B cell (primary cell): ENCODE measurements at regions not wholly inside any gene's neighbourhood (a gene's known extent, or its start where the extent isn't known, plus 50 kb on each side); places are given as distances from the start of the nearest gene placed in this dataset.

ENCODE experiments used
- ATAC-seq: fragments of 200-7000 bp; cut with Tn5 transposase; one replicate; pipeline ENCODE4 v1.10.0; 2021; ENCODE audit warnings: low read depth, mild to moderate bottlenecking, moderate number of reproducible peaks, moderate library complexity
- CTCF ChIA-PET: fragments of 350-600 bp; sonication (Branson Sonifier 250); formaldehyde crosslinking; loops from one replicate; lab custom pipeline; 2021; ENCODE audit warnings: antibody characterized with exemption, inconsistent platforms; lab: Charles Lee
- POLR2A ChIA-PET: fragments of 350-600 bp; sonication (Branson Sonifier 250); formaldehyde crosslinking; loops from one replicate; lab custom pipeline; 2021; ENCODE audit warnings: antibody characterized with exemption; lab: Charles Lee
- DNase-seq: peaks from one replicate; pipeline ENCODE4 v3.0.0; 2013
- H2AFZ ChIP-seq: 2 replicates; pipeline ENCODE4 v1.6.1; 2012; ENCODE audit warnings: mild to moderate bottlenecking, low read depth, low read length; ENCODE audit not compliant: insufficient read depth, poor library complexity, severe bottlenecking
- H3K27ac ChIP-seq, 2 donors: 1 replicate in 1 of 2; 2 replicates in 1 of 2; pipeline ENCODE4 v1.5.1; 2012 to 2013; ENCODE audit warnings: low read length in 2 of 2, mild to moderate bottlenecking in 2 of 2, moderate library complexity in 1 of 2
- H3K27me3 ChIP-seq, 4 experiments: fragments of 200-600 bp in 1 of 4; sonication (generic) in 1 of 4; replicated peaks in 1 of 4; 1 replicate in 2 of 4; 2 replicates in 2 of 4; pipeline versions ENCODE4 v1.6.1 to v1.7.0; 2013 to 2016; ENCODE audit warnings: low read length in 3 of 4, mild to moderate bottlenecking in 2 of 4, mixed read lengths in 1 of 4, moderate library complexity in 1 of 4; ENCODE audit not compliant: insufficient read depth in 4 of 4, control insufficient read depth in 3 of 4; ENCODE audit errors: control extremely low read depth in 1 of 4
- H3K36me3 ChIP-seq, 2 experiments: replicated peaks in 1 of 2; 1 replicate in 1 of 2; 2 replicates in 1 of 2; pipeline versions ENCODE4 v1.6.1 to v1.7.1; 2013; ENCODE audit warnings: low read length in 1 of 2; ENCODE audit not compliant: insufficient read depth in 2 of 2, control insufficient read depth in 1 of 2; ENCODE audit errors: control extremely low read depth in 1 of 2, extremely low read depth in 1 of 2
- H3K4me1 ChIP-seq, 2 donors: fragments of 200-600 bp in 1 of 2; sonication (generic) in 1 of 2; 1 replicate in 1 of 2; 2 replicates in 1 of 2; pipeline versions ENCODE4 v1.5.1 to v1.6.1; 2013 to 2017; ENCODE audit warnings: low read length in 2 of 2; ENCODE audit not compliant: control insufficient read depth in 2 of 2, insufficient read depth in 2 of 2
- H3K4me2 ChIP-seq: replicated peaks from 2 replicates; pipeline ENCODE3; 2012; ENCODE audit warnings: mild to moderate bottlenecking, low read depth, low read length; ENCODE audit not compliant: poor library complexity, severe bottlenecking
- H3K4me3 ChIP-seq, 5 experiments: fragments of 200-600 bp in 1 of 5; sonication (generic) in 1 of 5; 1 replicate in 3 of 5; 2 replicates in 2 of 5; pipeline versions ENCODE4 v1.5.1 to v1.7.0; 2011 to 2016; ENCODE audit warnings: low read length in 4 of 5, mild to moderate bottlenecking in 4 of 5, low read depth in 2 of 5, control low read depth in 1 of 5, moderate library complexity in 1 of 5; ENCODE audit not compliant: insufficient read depth in 1 of 5; ENCODE audit errors: control extremely low read depth in 1 of 5, extremely low read depth in 1 of 5
- H3K79me2 ChIP-seq: fragments of 200-600 bp; sonication (generic); one replicate; pipeline ENCODE4 v1.6.0; 2016; ENCODE audit warnings: low read length; ENCODE audit not compliant: control insufficient read depth, insufficient read depth
- H3K9ac ChIP-seq: fragments of 200-600 bp; sonication (generic); 2 replicates; pipeline ENCODE4 v1.6.1; 2017; ENCODE audit warnings: mild to moderate bottlenecking, low read length, moderate library complexity
- H3K9me3 ChIP-seq, 3 donors: one replicate each; pipeline versions ENCODE4 v1.6.1 to v1.7.1; 2013; ENCODE audit warnings: low read length in 2 of 3; ENCODE audit not compliant: control insufficient read depth in 2 of 3, insufficient read depth in 1 of 3; ENCODE audit errors: control extremely low read depth in 1 of 3
- H4K20me1 ChIP-seq: 2 replicates; pipeline ENCODE4 v1.6.0; 2012; ENCODE audit warnings: mild to moderate bottlenecking, low read length; ENCODE audit not compliant: insufficient read depth, control insufficient read depth, poor library complexity, severe bottlenecking
- H3K27ac Mint-ChIP-seq: one replicate; pipeline ENCODE4 v1.8.0; 2021; ENCODE audit warnings: mixed read lengths
- H3K27me3 Mint-ChIP-seq: one replicate; pipeline ENCODE4 v1.8.0; 2021; ENCODE audit warnings: mixed read lengths
- H3K4me1 Mint-ChIP-seq: one replicate; pipeline ENCODE4 v1.8.0; 2021; ENCODE audit warnings: mixed read lengths
- H3K4me3 Mint-ChIP-seq: one replicate; pipeline ENCODE4 v1.8.0; 2021; ENCODE audit warnings: mixed read lengths
- H3K9me3 Mint-ChIP-seq: one replicate; pipeline ENCODE4 v1.8.0; 2022; ENCODE audit warnings: mixed read lengths; ENCODE audit not compliant: insufficient read depth
- EZH2 ChIP-seq: IDR thresholded peaks from 2 replicates; pipeline ENCODE4 v1.6.1; 2012; ENCODE audit warnings: borderline replicate concordance, low read depth, mild to moderate bottlenecking, moderate library complexity, low read length; ENCODE audit not compliant: insufficient read depth, poor library complexity, severe bottlenecking
- WGBS: methylation state at CpG from one replicate; pipeline ENCODE4 v1.1.5; 2013; ENCODE audit warnings: missing lambda C conversion rate; ENCODE audit not compliant: insufficient coverage; 5-methylcytosine and 5-hydroxymethylcytosine counted together
- intact Hi-C: fragments of 100-400 bp; cut with micrococcal nuclease; formaldehyde crosslinking; loops from one replicate; pipeline ENCODE4 v1.10.0; 2022
- TF ChIP-seq, protein P1 (sequence below): fragments of 200-600 bp; IDR thresholded peaks from one replicate; pipeline ENCODE4 v1.8.0; 2022; ENCODE audit warnings: antibody characterized with exemption, mild to moderate bottlenecking

DNA sequence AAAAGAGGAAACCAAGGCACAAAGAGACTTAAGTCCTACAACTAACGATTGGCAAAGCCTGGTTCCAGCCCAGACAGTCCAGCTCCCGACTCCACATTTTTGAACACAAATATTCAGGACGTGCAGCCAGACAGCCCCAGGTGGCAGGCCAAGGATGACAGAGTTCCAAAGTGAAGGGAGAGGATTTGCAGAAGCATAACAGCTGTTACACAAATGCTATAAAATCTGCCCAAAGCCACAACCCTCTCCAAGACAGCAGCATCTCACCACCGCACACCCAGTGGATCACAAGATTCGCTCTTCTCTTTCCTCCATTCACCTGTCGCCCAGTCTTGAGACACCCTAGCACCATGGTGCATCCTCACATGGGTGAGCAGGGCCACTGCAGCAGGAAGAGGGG, 227.1 kb upstream of the ID2 start:
- Histone ChIP-seq H3K4me2 (no peak overlapping the region), H3K9ac (no peak overlapping the region), H3K4me3 (no peak overlapping the region), H3K27ac (no peak overlapping the region), H3K27me3 (peaks cover 0 to 80% (median 50%) of the 10 kb centered on the region in 4 experiments), H3K36me3 (no peaks in the 10 kb centered on the region), H3K9me3 (peaks cover 0 to 11% (median 0%) of the 10 kb centered on the region in 3 donors), H4K20me1 (no peaks in the 10 kb centered on the region), H2AFZ (no peak overlapping the region), H3K4me1 (peaks cover 14 to 19% of the 10 kb centered on the region in 2 donors), H3K79me2 (no peaks in the 10 kb centered on the region)
- CTCF ChIA-PET = interaction anchor here (1.1 kb wide), 1 partner anchor 14 kb away, joined by 3 read pairs; no protein-coding TSS in a partner anchor
- intact Hi-C loops = no loop called here
- DNase-seq (no peak), ATAC-seq (no peak)
- TF ChIP-seq, protein P1, sequence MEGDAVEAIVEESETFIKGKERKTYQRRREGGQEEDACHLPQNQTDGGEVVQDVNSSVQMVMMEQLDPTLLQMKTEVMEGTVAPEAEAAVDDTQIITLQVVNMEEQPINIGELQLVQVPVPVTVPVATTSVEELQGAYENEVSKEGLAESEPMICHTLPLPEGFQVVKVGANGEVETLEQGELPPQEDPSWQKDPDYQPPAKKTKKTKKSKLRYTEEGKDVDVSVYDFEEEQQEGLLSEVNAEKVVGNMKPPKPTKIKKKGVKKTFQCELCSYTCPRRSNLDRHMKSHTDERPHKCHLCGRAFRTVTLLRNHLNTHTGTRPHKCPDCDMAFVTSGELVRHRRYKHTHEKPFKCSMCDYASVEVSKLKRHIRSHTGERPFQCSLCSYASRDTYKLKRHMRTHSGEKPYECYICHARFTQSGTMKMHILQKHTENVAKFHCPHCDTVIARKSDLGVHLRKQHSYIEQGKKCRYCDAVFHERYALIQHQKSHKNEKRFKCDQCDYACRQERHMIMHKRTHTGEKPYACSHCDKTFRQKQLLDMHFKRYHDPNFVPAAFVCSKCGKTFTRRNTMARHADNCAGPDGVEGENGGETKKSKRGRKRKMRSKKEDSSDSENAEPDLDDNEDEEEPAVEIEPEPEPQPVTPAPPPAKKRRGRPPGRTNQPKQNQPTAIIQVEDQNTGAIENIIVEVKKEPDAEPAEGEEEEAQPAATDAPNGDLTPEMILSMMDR = no peak
- no peak for TF ChIP-seq EZH2
- Mint-ChIP-seq H3K4me3 (no peak overlapping the region), H3K27ac (no peak overlapping the region), H3K4me1 (peaks cover 15% of the 10 kb centered on the region), H3K27me3 (peaks cover 91% of the 10 kb centered on the region), H3K9me3 (no peaks in the 10 kb centered on the region)
- 89% methylated on average over 6 of the region's 6 CpGs for WGBS
- POLR2A ChIA-PET = no interaction called here

- intact Hi-C loops = no loop called here
- no peak overlapping the region for H3K4me3 ChIP-seq
- no peak overlapping the region for H3K9ac ChIP-seq
- Mint-ChIP-seq H3K4me3 (no peak overlapping the region), H3K4me1 (peaks cover 15% of the 10 kb centered on the region), H3K27ac (peak overlapping the region; percentile 15), H3K9me3 (no peaks in the 10 kb centered on the region), H3K27me3 (peaks cover 91% of the 10 kb centered on the region)
- H3K4me1 ChIP-seq = peaks cover 14 to 19% of the 10 kb centered on the region in 2 donors
- POLR2A ChIA-PET = no interaction called here
- H3K27me3 ChIP-seq = peaks cover 0 to 83% (median 55%) of the 10 kb centered on the region in 4 experiments
- peaks cover 0 to 11% (median 0%) of the 10 kb centered on the region in 3 donors for H3K9me3 ChIP-seq
- ATAC-seq (no peak), DNase-seq (no peak)
- CTCF ChIA-PET = no interaction called here
- WGBS = 83% methylated on average over 20 of the region's 23 CpGs
- H3K79me2 ChIP-seq = no peaks in the 10 kb centered on the region
- H3K27ac ChIP-seq = no peak overlapping the region
- TF ChIP-seq EZH2 = no peak
- TF ChIP-seq, protein P1 = no peak
- no peaks in the 10 kb centered on the region for H3K36me3 ChIP-seq
- no peak overlapping the region for H2AFZ ChIP-seq
- H4K20me1 ChIP-seq = no peaks in the 10 kb centered on the region
- peak overlapping the region; percentile 43 for H3K4me2 ChIP-seq
Observed at GRCh38 chr2:8455236-8456150, 226.4 kb upstream of the ID2 start.
